Activated CD8-positive, alpha-beta memory T cell treated with anti-CD3 and anti-CD28 coated beads for 36 hours (primary cell): ENCODE measurements at regions not wholly inside any gene's neighbourhood (a gene's known extent, or its start where the extent isn't known, plus 50 kb on each side); places are given as distances from the start of the nearest gene placed in this dataset.

Experiments
- CTCF ChIA-PET: fragments of 350-600 bp; sonication (Branson Sonifier 250); formaldehyde crosslinking; loops from one replicate; lab custom pipeline; 2021; ENCODE audit warnings: antibody characterized with exemption; lab: Charles Lee
- POLR2A ChIA-PET: fragments of 350-600 bp; sonication (Branson Sonifier 250); formaldehyde crosslinking; loops from one replicate; lab custom pipeline; 2021; ENCODE audit warnings: antibody characterized with exemption; lab: Charles Lee

DNA sequence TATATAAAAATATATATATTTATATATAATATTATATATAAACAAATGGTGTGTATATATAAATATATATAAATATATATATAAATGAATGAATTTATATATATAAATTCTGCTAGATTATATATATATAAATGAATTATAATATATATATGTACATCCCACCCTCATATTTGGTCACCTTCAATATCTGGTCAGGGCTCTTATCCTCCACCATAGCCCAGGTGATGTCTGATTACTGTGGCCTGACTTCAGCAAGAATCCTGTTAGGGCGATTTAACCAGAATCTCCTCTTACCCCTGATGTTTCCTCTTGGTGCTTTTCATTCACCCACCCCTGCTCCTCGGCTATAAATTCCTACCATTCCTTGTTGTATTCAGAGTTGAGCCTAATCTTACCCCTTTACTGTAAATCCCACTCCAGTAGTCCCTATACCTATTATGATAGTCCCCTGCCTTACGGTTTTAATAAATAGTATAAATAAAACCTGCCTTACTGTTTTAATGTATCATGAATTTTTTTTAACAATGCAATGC, 439.6 kb downstream of the PLOD2 start:
- CTCF ChIA-PET = no interaction called here

DNA sequence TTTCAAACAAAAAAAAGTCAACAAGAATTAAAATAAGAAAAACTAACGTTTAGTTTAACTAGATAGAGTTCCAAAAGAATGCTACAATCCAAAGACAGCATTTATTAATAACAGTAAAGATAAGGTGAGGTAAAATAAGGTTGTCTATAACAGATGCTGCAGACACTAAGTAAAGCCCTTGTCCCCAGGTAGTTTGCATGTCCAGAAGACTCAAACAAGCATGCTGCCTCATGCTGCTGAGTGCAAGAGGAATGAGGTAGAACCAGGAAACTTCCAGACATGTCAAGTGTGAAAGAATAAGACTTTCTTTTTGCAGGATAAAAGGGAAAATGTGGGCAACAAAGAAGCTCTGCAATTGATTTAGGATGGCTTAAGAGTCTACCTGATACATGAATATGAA, 439.2 kb downstream of the PLOD2 start:
- ChIA-PET CTCF (no interaction called here), POLR2A (no interaction called here)

More for the DNA sequence above, 439.6 kb downstream of the PLOD2 start:
- POLR2A ChIA-PET = no interaction called here

GRCh38 chr3:145727476-145727875, 433.5 kb downstream of the PLOD2 start:
- ChIA-PET POLR2A (no interaction called here), CTCF (interaction anchor here (0.6 kb wide), 1 partner anchor 26 kb away, joined by 3 read pairs; no protein-coding TSS in a partner anchor)

GRCh38 chr3:145735631-145736030, 425.4 kb downstream of the PLOD2 start:
- POLR2A ChIA-PET = no interaction called here
- CTCF ChIA-PET = no interaction called here

DNA sequence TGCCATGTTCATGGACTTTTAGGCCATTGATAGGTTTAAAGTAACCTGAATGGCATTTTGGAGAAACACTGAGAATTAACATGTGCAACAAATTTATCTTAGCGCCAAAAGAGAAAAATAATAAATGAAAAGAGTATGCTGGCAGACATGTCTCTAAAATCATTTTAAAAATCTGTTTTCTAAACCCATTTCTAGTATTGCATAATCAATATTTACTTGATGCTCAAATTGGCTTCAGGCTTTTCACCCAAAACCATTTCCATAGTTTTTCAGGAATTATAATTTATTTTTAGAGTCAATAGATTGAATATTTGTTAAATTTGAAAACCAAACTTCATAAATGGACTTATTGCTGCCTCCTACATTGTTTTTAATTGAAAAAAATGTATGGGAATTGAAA, 423.0 kb downstream of the PLOD2 start:
- ChIA-PET CTCF (no interaction called here), POLR2A (no interaction called here)

DNA sequence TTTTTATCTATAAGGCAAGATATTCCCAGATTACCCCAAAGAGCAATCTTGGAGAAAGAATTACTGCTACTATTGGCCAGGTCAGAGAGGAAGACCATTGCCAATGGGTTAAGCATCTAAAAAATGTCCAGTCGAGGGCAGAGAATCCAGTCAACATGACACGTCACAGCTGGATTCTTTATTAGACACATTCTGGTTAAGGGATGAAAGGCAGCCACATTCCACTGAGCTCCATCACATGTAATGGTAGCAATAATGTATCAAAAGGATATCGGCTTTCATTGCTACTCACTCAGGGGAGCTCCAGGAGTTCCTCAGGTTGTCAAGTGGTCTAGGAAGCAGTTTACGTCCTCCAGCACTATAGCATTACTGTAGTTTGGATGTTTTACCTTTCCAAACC, 421.1 kb downstream of the PLOD2 start:
- ChIA-PET POLR2A (no interaction called here), CTCF (no interaction called here)

DNA sequence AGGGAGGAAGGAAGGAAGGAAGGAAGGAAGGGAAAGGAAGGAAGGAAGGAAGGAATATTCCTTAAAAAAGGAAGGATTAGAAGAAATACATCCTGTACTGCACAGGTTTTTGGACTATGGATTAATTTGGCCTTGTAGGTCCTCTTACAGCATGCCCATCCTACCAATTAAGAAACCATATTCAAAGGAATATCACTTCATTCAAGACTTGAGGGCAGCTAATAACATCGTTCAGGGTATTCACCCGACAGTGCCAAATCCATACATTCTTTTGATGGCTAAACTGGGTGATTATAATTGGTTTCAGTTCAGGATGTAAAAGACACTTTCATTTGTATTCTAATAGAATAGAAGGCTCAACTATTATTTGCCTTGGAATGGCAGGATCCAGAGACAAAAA, 410.3 kb downstream of the PLOD2 start:
- ChIA-PET POLR2A (no interaction called here), CTCF (no interaction called here)

- POLR2A ChIA-PET = no interaction called here
- CTCF ChIA-PET = no interaction called here
These were observed 408.4 kb downstream of the PLOD2 start for GRCh38 chr3:145752576-145752975.

GRCh38 chr3:145754605-145755289, 406.2 kb downstream of the PLOD2 start:
- CTCF ChIA-PET = no interaction called here
- POLR2A ChIA-PET = no interaction called here

- POLR2A ChIA-PET = no interaction called here
These were observed 400.9 kb downstream of the PLOD2 start for GRCh38 chr3:145760036-145760435.

GRCh38 chr3:145767909-145768308, 393.1 kb downstream of the PLOD2 start:
- CTCF ChIA-PET = no interaction called here
- POLR2A ChIA-PET = no interaction called here

More at GRCh38 chr3:145760036-145760435, 400.9 kb downstream of the PLOD2 start:
- CTCF ChIA-PET = no interaction called here

DNA sequence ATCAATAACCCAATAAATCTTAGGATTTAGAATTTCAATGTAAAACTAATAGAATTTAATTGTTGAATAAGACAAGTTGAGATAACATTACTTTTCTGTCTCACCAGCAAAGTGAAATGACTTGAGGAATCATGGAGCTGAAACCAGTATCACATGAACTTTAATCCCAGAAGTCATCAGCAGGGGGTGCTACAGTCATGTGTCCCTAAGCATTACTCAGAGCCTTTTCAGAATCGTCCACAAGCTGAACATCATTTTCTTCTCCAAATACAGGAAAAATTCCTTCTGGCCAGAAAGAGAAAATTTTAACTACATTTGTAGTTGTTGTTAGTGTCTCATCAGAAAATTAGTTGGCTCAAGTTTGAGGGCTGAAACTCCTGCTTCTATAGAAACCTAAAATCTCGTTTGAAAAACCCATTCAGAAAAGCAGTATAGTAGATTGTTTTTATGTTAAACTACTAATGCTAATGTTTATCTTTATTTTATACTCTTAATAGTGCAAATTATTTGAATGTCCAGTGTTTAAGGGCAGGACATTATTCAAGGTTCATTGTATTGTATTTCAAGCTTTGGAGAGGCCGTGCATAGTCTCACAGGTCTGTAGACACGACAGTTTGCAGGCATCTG, 384.1 kb downstream of the PLOD2 start:
- POLR2A ChIA-PET = no interaction called here
- CTCF ChIA-PET = no interaction called here

- POLR2A ChIA-PET = no interaction called here
- CTCF ChIA-PET = no interaction called here
These were observed 380.7 kb downstream of the PLOD2 start for GRCh38 chr3:145780301-145780700.

DNA sequence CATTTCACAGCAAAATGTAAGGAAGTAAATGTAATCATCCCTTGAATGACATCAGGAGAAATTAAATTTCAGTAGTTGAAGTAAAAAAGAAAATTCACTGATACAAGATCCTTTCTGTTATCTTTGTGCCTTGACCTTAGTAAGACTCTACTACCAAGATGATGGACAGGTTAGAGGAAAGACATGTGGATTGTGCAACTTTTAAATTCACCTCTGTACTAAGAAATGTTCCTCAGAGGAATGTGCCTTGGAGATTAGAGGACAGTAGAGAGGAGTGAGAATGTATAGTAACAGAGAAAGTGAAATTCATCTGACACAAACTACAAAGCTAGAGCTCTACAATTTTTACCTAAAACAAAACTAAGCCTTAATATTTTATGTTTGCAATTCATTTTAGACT, 375.3 kb downstream of the PLOD2 start:
- ChIA-PET POLR2A (no interaction called here), CTCF (no interaction called here)

DNA sequence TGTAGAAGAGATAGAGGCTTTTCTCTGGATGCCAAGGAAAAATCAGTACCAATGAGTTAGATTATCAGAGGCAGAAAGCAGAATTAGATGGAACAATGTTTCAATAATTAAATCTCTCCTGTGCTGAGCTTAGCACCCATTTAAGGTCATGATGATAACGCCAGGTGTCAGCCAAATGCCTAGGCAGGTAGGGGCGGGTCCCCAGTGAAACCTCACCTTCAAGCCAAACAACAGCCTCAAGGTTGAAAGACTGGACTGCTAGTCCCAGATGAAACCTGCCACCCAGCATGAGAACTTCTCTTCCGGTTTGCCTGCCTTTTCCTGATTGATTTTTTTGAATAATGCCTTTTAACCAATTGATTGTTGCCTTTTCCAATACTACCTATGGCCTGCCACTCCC, 363.0 kb downstream of the PLOD2 start:
- CTCF ChIA-PET = no interaction called here

DNA sequence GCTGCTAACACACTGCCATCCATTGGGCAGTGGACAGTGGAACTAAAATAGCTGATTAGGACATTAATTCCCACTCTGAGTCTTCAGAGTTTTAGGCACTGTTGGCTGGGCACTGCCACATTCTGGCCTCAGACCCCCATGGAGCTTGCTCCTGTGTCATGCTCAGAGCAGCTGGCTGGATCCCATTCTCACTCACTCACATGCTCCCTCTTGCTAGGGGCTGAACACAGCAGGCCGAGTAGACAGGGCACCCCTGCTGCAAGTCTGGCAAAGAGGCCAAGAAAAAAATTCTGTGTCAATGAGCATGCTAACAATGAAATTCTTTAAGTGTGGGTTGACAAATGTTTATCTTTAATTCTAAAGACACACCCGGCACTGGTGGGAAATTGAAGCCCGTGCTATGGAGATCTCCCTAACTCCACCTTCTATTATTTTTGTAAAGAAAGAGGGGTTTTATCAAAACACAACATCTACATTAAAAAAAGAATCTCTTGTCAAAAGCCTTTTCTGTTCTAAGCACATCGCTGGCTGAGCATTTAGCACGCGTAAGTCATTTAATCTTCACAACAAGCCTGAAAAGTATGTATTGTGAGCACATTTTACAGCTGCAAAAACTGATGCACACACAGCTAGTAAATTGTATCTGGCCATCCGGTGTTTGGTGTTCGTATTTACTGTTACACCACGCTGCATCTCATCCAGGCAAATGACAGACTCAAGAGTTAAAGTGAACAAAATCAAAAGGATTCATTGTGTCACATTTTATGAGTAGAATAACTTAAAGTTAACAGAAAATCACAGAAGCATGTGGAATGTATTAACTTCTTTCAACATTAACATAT, 362.1 kb downstream of the PLOD2 start:
- POLR2A ChIA-PET = no interaction called here

More for the DNA sequence above, 363.0 kb downstream of the PLOD2 start:
- POLR2A ChIA-PET = no interaction called here

GRCh38 chr3:145801696-145802095, 359.3 kb downstream of the PLOD2 start:
- ChIA-PET CTCF (no interaction called here), POLR2A (no interaction called here)

More for the DNA sequence above, 362.1 kb downstream of the PLOD2 start:
- CTCF ChIA-PET = no interaction called here

GRCh38 chr3:145807990-145808389, 353.0 kb downstream of the PLOD2 start:
- POLR2A ChIA-PET = no interaction called here
- CTCF ChIA-PET = no interaction called here

GRCh38 chr3:145812391-145812790, 348.6 kb downstream of the PLOD2 start:
- ChIA-PET POLR2A (no interaction called here), CTCF (no interaction called here)

GRCh38 chr3:145815707-145816413, 345.1 kb downstream of the PLOD2 start:
- POLR2A ChIA-PET = no interaction called here
- CTCF ChIA-PET = no interaction called here
